ENCODE measurements at regions not wholly inside any gene's neighbourhood (a gene's known extent, or its start where the extent isn't known, plus 50 kb on each side); places are given as distances from the start of the nearest gene placed in this dataset.
"Not testable (repeated sequence)": the region's sequence is repeated elsewhere in the genome, so short reads cannot be mapped to it uniquely, and the experiment has no call there.

- not testable (repeated sequence) for DNase-seq
These were observed 182.5 kb upstream of the FAM20C start for GRCh38 chr7:9919-10318.

GRCh38 chr7:32565-33280 is 159.6 kb upstream of the FAM20C start:
- not testable (repeated sequence) for DNase-seq

- DNase-seq, result not testable (repeated sequence)
These were observed 157.2 kb upstream of the FAM20C start for GRCh38 chr7:35121-35541.

- DNase-seq, result not testable (repeated sequence)
These were observed 155.8 kb upstream of the FAM20C start for GRCh38 chr7:36539-36938.

- DNase-seq, result not testable (repeated sequence)
These were observed 154.7 kb upstream of the FAM20C start for GRCh38 chr7:37656-38055.

- DNase-seq, result not testable (repeated sequence)
These were observed 153.9 kb upstream of the FAM20C start for GRCh38 chr7:38444-38843.

- DNase-seq, result not testable (repeated sequence)
These were observed 152.2 kb upstream of the FAM20C start for GRCh38 chr7:39984-40740.

- no peak for DNase-seq
These were observed 151.3 kb upstream of the FAM20C start for GRCh38 chr7:40799-41750.

- DNase-seq, result no peak
These were observed 150.3 kb upstream of the FAM20C start for GRCh38 chr7:41917-42565.

- no peak for DNase-seq
These were observed 148.4 kb upstream of the FAM20C start for GRCh38 chr7:43791-44540.

- DNase-seq, result no peak
These were observed 147.9 kb upstream of the FAM20C start for GRCh38 chr7:44541-44896.

- DNase-seq, result no peak
These were observed 147.0 kb upstream of the FAM20C start for GRCh38 chr7:45106-46090.

GRCh38 chr7:46123-46829 is 146.1 kb upstream of the FAM20C start:
- DNase-seq, result no peak

GRCh38 chr7:46830-47140 is 145.6 kb upstream of the FAM20C start:
- no peak for DNase-seq

- DNase-seq, result no peak
These were observed 140.8 kb upstream of the FAM20C start for GRCh38 chr7:51456-52068.

- DNase-seq, result no peak
These were observed 140.3 kb upstream of the FAM20C start for GRCh38 chr7:52100-52499.

- DNase-seq, result no peak
These were observed 138.8 kb upstream of the FAM20C start for GRCh38 chr7:53531-53930.

- DNase-seq, result no peak
These were observed 137.8 kb upstream of the FAM20C start for GRCh38 chr7:54615-55014.

GRCh38 chr7:55690-56248 is 136.6 kb upstream of the FAM20C start:
- DNase-seq, result no peak

Measured in stimulated activated CD4-positive, alpha-beta T cell treated with anti-CD3 and anti-CD28 coated beads, Interleukin-15, amount 100 ng/mL, for 24 hours (primary cell).